HG03135 (cell line): ENCODE measurements at regions not wholly inside any gene's neighbourhood (a gene's known extent, or its start where the extent isn't known, plus 50 kb on each side); places are given as distances from the start of the nearest gene placed in this dataset.
"Not testable (repeated sequence)": the region's sequence is repeated elsewhere in the genome, so short reads cannot be mapped to it uniquely, and the experiment has no call there.

Source experiments
- ATAC-seq: cut with Tn5 transposase; IDR thresholded peaks from one replicate; pipeline ENCODE4 v1.9.1; 2021; ENCODE audit warnings: mild to moderate bottlenecking, moderate library complexity; ENCODE audit not compliant: unreplicated experiment

- ATAC-seq = no peak
Observed at GRCh38 chr3:23113455-23114171, 89.5 kb upstream of the UBE2E2 start.

GRCh38 chr3:23114432-23114831, 88.7 kb upstream of the UBE2E2 start:
- no peak for ATAC-seq

- no peak for ATAC-seq
Observed at GRCh38 chr3:23115171-23115877, 87.8 kb upstream of the UBE2E2 start.

DNA sequence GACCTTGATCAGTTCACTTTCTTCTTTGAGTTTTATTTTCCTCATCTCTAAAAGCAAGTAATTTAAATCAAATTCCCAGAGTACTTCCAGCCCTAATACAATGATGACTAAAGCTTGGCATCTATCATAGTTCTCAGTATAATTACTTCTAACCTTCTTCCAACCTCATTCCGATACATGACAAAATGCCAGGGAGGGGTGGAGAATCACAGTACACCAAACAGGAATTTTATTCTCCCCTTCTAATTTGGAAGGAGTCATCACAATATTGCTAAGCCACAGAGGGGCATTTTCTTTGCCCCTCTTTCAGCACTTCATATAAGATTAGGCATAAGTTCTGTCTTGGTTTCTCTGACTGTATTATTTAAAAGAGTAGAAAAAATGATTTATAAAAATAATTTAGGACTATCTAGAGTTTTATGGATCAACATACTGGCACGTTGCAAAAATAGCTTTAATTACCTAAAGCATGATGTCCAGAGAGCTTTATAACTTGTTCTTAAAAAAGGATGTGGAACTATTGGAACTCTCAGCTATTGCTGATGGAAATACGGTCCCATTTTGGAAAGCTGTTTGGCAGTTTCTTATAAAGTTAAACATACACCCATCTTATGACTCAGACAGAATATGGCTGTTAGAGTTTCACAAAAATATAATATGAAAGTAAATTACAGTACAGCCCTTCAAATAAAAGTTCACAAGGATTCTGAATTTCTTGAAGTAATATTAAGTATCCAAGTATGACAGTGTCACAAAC, 86.9 kb upstream of the UBE2E2 start:
- ATAC-seq = no peak

- no peak for ATAC-seq
Observed at GRCh38 chr3:23117856-23118255, 85.3 kb upstream of the UBE2E2 start.

- ATAC-seq = no peak
Observed at GRCh38 chr3:23127196-23127595, 75.9 kb upstream of the UBE2E2 start.

DNA sequence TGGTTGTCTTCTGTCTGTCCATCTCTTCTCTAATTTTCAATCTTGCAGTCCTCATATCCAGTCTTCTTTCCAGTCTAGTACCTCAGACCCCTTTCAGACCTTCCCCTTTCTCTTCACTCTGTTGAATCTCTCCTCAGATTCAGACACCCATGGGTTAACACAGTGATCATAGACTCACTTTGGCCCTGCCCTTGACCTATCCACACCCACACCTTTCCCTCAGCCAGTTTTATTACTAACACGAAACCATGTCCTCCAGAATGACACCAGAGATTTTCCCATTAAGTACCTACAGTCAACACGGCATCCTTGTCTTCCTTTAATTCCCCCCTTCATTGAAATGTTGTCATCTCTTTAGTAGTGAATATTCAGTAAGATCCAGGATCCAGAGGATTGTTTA, 74.5 kb upstream of the UBE2E2 start:
- no peak for ATAC-seq

- no peak for ATAC-seq
Observed at GRCh38 chr3:23129117-23129516, 74.0 kb upstream of the UBE2E2 start.

DNA sequence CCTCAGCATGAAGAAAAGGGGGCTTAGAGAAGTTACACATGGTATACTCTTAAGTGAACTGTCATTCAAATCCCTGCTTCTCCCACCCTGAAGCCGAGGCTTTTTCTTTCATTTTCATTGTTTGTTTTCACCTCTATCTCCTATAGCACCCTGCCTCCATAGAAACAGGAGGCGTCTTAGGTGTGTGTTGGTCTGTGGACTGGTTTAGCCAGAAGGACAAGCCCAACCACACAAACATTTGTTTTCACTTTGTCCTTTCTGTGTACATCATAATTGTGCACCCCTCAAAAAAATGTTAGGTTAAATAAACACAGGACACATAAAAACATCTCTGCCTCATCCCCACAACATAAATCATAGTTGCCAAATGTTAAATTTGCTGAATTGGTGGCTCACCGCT, 73.3 kb upstream of the UBE2E2 start:
- ATAC-seq = peak; percentile 78

GRCh38 chr3:23130406-23130805, 72.7 kb upstream of the UBE2E2 start:
- no peak for ATAC-seq

GRCh38 chr3:23135026-23135785, 67.9 kb upstream of the UBE2E2 start:
- ATAC-seq = no peak

- no peak for ATAC-seq
Observed at GRCh38 chr3:23136054-23136453, 67.1 kb upstream of the UBE2E2 start.

DNA sequence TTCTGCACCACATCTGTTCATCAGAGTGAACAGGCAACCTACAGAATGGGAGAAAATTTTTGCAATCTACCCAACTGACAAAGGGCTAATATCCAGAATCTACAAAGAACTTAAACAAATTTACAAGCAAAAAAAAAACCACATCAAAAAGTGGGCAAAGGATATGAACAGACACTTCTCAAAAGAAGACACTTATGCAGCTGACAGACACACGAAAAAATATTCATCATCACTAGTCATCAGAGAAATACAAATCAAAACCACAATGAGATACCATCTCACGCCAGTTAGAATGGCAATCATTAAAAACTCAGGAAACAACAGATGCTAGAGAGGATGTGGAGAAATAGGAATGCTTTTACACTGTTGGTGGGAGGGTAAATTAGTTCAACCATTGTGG, 59.1 kb upstream of the UBE2E2 start:
- ATAC-seq = not testable (repeated sequence)

DNA sequence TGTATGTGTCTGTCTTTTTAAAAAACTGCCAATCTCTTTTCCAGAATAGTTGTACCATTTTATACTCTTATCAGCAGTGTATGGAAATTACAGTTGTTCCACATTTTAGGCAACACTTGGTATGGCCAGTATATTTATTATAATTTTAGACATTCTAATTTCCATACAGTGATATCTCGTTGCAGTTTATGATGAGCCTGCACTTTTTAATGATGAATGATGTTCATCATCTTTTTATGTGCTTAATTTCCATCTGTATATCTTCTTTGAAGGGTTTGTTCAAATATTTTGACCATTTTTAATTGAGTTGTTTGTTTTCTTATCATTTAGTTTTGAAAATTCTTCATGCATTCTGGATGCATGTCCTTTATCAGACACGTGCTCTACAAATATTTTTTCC, 57.0 kb upstream of the UBE2E2 start:
- no peak for ATAC-seq

- no peak for ATAC-seq
Observed at GRCh38 chr3:23152989-23153388, 50.1 kb upstream of the UBE2E2 start.
